ENCODE measurements at regions not wholly inside any gene's neighbourhood (a gene's known extent, or its start where the extent isn't known, plus 50 kb on each side); places are given as distances from the start of the nearest gene placed in this dataset.

- TF ChIP-seq CTCF (IDR thresholded peaks at IDR 0.05; ENCODE audit: low read depth, low read length) (no peak), EZH2phosphoT487 (IDR thresholded peaks at IDR 0.05; ENCODE audit: low read depth) (no peak)
These were observed 70.1 kb upstream of the TAB2 start for GRCh38 chr6:149247385-149247763.
